Brain microvascular endothelial cell (primary cell): ENCODE measurements at regions not wholly inside any gene's neighbourhood (a gene's known extent, or its start where the extent isn't known, plus 50 kb on each side); places are given as distances from the start of the nearest gene placed in this dataset.

Source experiments
- DNase-seq: peaks from one replicate; pipeline ENCODE4 v3.0.0-alpha.2; 2020
- H3K27ac ChIP-seq: fragments of 250-450 bp; sonication (Bioruptor Pico); 2 replicates; pipeline ENCODE4 v1.5.1; 2020; ENCODE audit warnings: mild to moderate bottlenecking, moderate library complexity
- H3K27me3 ChIP-seq: fragments of 250-450 bp; sonication (Bioruptor Pico); replicated peaks from 2 replicates; pipeline ENCODE4 v1.5.1; 2020; ENCODE audit warnings: mild to moderate bottlenecking
- H3K36me3 ChIP-seq: fragments of 250-450 bp; sonication (Bioruptor Pico); replicated peaks from 2 replicates; pipeline ENCODE4 v1.5.1; 2020; ENCODE audit warnings: mild to moderate bottlenecking
- H3K4me3 ChIP-seq: 2 replicates; pipeline ENCODE4 v1.5.1; 2011; ENCODE audit warnings: low read depth, mild to moderate bottlenecking, control low read depth, low read length, moderate library complexity
- CTCF ChIP-seq: IDR thresholded peaks from 2 replicates; pipeline ENCODE4 v1.5.1; 2011; ENCODE audit warnings: low read depth, mild to moderate bottlenecking, moderate library complexity, low read length, control low read depth, inconsistent platforms; ENCODE audit errors: missing control alignments
- in situ Hi-C: cut with HindIII; loops from 2 replicates; pipeline ENCODE4 v1.10.0; 2017; ENCODE audit warnings: low sequenced_read_pairs, low pct_ligation_motif_present

GRCh38 chr14:97379091-97379531, 581.9 kb downstream of the VRK1 start:
- Histone ChIP-seq H3K36me3 (no peaks in the 10 kb centered on the region), H3K27ac (no peak overlapping the region), H3K27me3 (no peaks in the 10 kb centered on the region), H3K4me3 (no peak overlapping the region)
- TF ChIP-seq CTCF: no peak
- no peak for DNase-seq
- in situ Hi-C loops: no loop called here

DNA sequence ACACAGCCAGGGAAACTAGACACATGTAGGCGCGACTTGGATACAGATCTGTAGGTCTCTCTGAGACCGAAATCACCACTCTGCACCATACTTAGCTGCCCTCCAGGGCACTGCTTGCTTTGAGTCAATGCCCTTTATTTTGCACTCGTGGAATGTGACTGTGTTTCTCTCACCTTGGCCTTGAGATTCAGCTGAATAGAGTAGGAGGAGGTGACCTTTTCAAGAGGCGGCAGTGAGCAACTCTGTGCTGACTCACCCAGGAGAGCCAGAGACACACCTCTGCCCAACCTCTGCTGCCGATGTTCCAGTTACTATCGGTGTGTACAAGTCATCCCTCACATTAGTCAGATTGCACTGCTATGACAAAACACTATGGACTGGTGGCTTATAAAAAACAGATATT, 583.4 kb downstream of the VRK1 start:
- Histone ChIP-seq H3K36me3 (no peaks in the 10 kb centered on the region), H3K27me3 (no peaks in the 10 kb centered on the region), H3K4me3 (no peak overlapping the region), H3K27ac (no peak overlapping the region)
- no peak for DNase-seq
- in situ Hi-C loops: no loop called here
- no peak for TF ChIP-seq CTCF

DNA sequence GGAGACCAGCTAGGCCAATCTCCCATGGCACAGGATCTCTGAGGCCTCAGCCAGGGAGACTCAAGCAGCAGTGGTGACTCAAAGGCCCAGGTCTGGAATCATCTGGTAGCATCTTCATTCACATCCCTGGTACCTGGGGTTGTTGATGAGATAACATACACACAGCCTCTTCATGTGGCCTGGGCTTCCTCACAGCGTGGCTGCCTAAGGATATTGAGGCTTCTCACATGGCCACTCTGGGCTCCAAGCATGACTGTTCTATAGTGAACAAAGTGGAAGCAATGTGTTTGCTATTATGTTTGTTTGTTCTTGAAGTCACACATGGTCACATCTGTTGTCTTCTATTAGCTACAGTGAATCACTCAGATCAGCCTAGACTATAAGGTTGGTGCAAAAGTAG, 584.1 kb downstream of the VRK1 start:
- no peaks in the 10 kb centered on the region for H3K36me3 ChIP-seq
- no peaks in the 10 kb centered on the region for H3K27me3 ChIP-seq
- no peak overlapping the region for H3K4me3 ChIP-seq
- no peak for DNase-seq
- in situ Hi-C loops: no loop called here
- no peak for TF ChIP-seq CTCF
- no peak overlapping the region for H3K27ac ChIP-seq

DNA sequence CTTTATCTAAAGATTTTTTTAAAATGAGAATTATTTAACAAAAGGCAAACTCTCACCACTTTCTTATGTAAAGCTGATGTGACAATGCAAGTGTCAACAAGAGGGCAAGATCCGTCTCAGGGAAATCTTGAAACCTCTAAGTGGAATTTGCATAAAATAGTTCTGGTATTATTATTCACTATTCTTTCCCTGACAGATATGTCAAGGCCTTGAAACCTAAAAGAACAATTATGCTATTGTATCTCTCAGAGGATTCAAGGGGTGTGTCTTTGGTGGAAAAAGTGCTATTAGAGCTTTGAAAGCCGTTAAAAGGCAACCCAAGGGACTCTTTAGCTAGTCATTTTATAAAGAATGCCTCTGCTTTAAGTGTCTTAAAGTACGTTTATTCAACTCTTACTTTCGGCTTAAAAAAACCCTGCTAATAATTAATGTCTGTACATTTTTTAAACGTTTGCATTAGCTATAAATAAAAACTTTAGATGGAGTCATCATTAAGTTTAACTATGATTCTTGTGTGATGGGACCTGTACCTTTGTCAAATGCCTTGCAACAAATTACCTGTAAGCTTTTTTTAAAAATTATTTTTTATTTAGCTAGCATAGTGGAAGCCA, 585.5 kb downstream of the VRK1 start:
- in situ Hi-C loops: no loop called here
- Histone ChIP-seq H3K27ac (no peak overlapping the region), H3K27me3 (no peaks in the 10 kb centered on the region), H3K4me3 (no peak overlapping the region), H3K36me3 (no peaks in the 10 kb centered on the region)
- no peak for TF ChIP-seq CTCF
- no peak for DNase-seq

DNA sequence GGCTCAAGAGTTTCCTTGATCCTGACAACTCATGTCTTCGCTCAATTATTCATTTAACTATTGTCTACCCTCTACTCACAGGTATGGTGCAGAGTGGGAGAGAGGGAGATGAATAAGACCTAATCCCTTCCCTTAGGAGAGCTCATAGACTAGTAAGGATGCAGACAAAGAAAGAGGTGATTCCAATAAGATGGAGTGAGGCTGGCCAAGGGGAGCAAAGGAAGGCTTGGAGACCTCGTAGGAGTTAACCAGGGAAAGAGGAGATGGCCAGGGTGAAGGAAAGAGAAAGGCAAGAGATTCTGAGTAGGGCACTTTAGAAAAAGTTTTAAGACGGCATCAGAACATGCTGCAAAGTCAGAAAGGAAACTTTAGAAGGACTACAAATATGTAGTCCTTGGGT, 588.5 kb downstream of the VRK1 start:
- Histone ChIP-seq H3K4me3 (no peak overlapping the region), H3K27ac (no peak overlapping the region), H3K27me3 (no peaks in the 10 kb centered on the region), H3K36me3 (no peaks in the 10 kb centered on the region)
- no peak for TF ChIP-seq CTCF
- DNase-seq: no peak
- in situ Hi-C loops: no loop called here

DNA sequence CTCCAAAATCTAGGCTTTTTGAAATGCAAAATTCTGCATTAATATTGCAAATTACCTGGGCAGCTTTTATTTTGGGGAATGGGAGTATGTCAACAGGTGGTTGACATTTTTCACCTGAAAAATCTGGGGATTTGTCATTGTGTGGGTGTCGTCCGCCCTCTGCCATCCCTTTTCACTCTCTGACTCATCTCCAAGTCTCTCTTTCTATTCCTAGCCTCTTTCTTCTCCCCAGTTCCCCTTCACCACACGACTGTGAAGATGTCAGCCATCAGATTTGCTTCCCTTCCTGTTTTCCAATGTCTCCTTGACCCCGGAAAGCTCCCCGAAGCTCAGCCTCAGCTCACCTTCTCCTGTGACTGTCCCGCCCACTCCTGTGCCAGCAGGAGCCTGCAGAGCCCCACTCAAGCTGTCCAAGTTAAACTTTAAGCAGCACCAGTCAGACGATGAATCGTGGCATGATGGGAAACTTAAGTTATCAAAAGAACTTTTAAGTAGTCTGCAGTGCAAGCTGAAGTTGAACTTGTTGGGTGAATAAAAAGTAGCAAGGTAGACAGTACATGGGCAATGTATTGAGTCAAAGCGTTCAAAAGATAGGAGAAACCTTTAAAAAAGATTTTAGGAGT, 590.2 kb downstream of the VRK1 start:
- Histone ChIP-seq H3K36me3 (no peaks in the 10 kb centered on the region), H3K4me3 (no peak overlapping the region), H3K27me3 (no peaks in the 10 kb centered on the region), H3K27ac (no peak overlapping the region)
- in situ Hi-C loops: no loop called here
- no peak for DNase-seq
- TF ChIP-seq CTCF: no peak
